ENCODE measurements at regions not wholly inside any gene's neighbourhood (a gene's known extent, or its start where the extent isn't known, plus 50 kb on each side); places are given as distances from the start of the nearest gene placed in this dataset.

DNA sequence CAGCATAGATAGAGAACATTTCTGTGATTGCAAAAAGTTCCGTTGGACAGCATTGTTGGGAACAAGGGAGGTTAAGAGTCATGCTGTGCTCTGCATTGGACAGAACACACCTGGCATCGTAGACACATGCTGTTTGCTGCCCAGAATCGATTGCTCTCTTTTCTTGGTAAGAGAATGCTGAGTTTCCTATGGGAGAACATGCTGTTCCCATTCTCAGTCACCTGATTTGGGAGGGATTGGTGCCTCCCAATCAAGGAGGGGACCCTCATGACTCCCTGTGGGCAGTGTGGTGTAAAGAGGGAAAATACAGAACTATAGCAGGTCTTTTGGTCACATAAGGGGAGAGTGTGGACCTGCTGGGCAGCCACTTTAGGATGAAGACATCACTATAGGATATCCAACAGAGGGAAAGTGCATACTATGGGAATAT lies 555.4 kb upstream of the CLINT1 start:
- H3K9me3 ChIP-seq (ENCODE audit: control insufficient read depth, insufficient read depth, low read length): no peaks in the 10 kb centered on the region
- no peaks in the 10 kb centered on the region for H3K36me3 ChIP-seq (ENCODE audit: control insufficient read depth, insufficient read depth, low read length)
- peak overlapping the region; percentile 19 for H3K27ac ChIP-seq (ENCODE audit: low read depth, low read length)
- no peaks in the 10 kb centered on the region for H3K27me3 ChIP-seq (ENCODE audit: control insufficient read depth, insufficient read depth, low read length)
- no peak for DNase-seq (ENCODE audit: low read depth in 4 of 6, low spot score in 6 of 6)
- no peak overlapping the region for H3K4me3 ChIP-seq (ENCODE audit: low read depth, low read length)
- no peaks in the 10 kb centered on the region for H3K4me1 ChIP-seq (ENCODE audit: control insufficient read depth, insufficient read depth, low read length)
- 85% methylated on average over 3 of the region's 3 CpGs for WGBS (ENCODE audit: insufficient coverage)

DNA sequence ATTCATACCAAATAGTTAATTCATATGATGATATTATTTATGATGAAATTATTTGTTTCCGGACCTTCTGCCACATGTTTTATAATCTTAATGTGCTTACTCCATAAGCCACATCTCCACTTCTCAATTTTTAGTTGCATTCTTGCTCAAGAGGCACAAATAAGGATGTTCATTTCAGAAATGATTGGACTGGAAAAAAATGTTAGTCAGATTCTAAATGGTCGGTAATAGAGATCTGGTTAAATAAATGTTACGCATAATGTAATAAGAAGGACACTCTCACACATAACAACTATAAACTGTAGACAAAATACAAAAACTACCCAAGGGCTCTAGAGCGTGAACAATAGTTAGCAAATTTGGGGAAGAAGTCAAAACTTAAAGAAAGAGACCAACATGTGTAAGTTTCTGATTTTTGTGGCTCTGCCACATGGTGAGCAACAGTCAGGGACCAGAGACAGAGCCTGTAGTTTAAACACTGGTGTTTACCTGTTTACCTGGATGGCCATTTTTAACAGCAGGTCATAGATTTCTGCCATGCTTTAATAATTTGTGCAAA lies 554.3 kb upstream of the CLINT1 start:
- Histone ChIP-seq H3K9me3 (ENCODE audit: control insufficient read depth, insufficient read depth, low read length) (no peaks in the 10 kb centered on the region), H3K27ac (ENCODE audit: low read depth, low read length) (no peak overlapping the region), H3K27me3 (ENCODE audit: control insufficient read depth, insufficient read depth, low read length) (no peaks in the 10 kb centered on the region), H3K4me3 (ENCODE audit: low read depth, low read length) (no peak overlapping the region), H3K4me1 (ENCODE audit: control insufficient read depth, insufficient read depth, low read length) (no peaks in the 10 kb centered on the region), H3K36me3 (ENCODE audit: control insufficient read depth, insufficient read depth, low read length) (no peaks in the 10 kb centered on the region)
- no peak for DNase-seq (ENCODE audit: low read depth in 4 of 6, low spot score in 6 of 6)
- WGBS (ENCODE audit: insufficient coverage): 100% methylated on average over 1 of the region's 4 CpGs

- DNase-seq (ENCODE audit: low read depth in 4 of 6, low spot score in 6 of 6): peak in 1 of 6 donors; percentile 39
- H3K4me1 ChIP-seq (ENCODE audit: control insufficient read depth, insufficient read depth, low read length): no peaks in the 10 kb centered on the region
- no peaks in the 10 kb centered on the region for H3K27me3 ChIP-seq (ENCODE audit: control insufficient read depth, insufficient read depth, low read length)
- no peak overlapping the region for H3K4me3 ChIP-seq (ENCODE audit: low read depth, low read length)
- H3K9me3 ChIP-seq (ENCODE audit: control insufficient read depth, insufficient read depth, low read length): no peaks in the 10 kb centered on the region
- H3K27ac ChIP-seq (ENCODE audit: low read depth, low read length): no peak overlapping the region
- H3K36me3 ChIP-seq (ENCODE audit: control insufficient read depth, insufficient read depth, low read length): no peaks in the 10 kb centered on the region
Measured at GRCh38 chr5:158410976-158411375, 552.0 kb upstream of the CLINT1 start.

- Histone ChIP-seq H3K4me1 (ENCODE audit: control insufficient read depth, insufficient read depth, low read length) (no peaks in the 10 kb centered on the region), H3K27ac (ENCODE audit: low read depth, low read length) (no peak overlapping the region), H3K36me3 (ENCODE audit: control insufficient read depth, insufficient read depth, low read length) (no peaks in the 10 kb centered on the region), H3K27me3 (ENCODE audit: control insufficient read depth, insufficient read depth, low read length) (no peaks in the 10 kb centered on the region), H3K4me3 (ENCODE audit: low read depth, low read length) (no peak overlapping the region), H3K9me3 (ENCODE audit: control insufficient read depth, insufficient read depth, low read length) (no peaks in the 10 kb centered on the region)
- no peak for DNase-seq (ENCODE audit: low read depth in 4 of 6, low spot score in 6 of 6)
Measured at GRCh38 chr5:158409507-158409906, 550.6 kb upstream of the CLINT1 start.

- Histone ChIP-seq H3K4me3 (ENCODE audit: low read depth, low read length) (no peak overlapping the region), H3K9me3 (ENCODE audit: control insufficient read depth, insufficient read depth, low read length) (peaks cover 2% of the 10 kb centered on the region), H3K4me1 (ENCODE audit: control insufficient read depth, insufficient read depth, low read length) (no peaks in the 10 kb centered on the region), H3K27ac (ENCODE audit: low read depth, low read length) (no peak overlapping the region), H3K36me3 (ENCODE audit: control insufficient read depth, insufficient read depth, low read length) (no peaks in the 10 kb centered on the region), H3K27me3 (ENCODE audit: control insufficient read depth, insufficient read depth, low read length) (no peaks in the 10 kb centered on the region)
- DNase-seq (ENCODE audit: low read depth in 4 of 6, low spot score in 6 of 6): peak in 1 of 6 donors; percentile 7
Measured at GRCh38 chr5:158407824-158408195, 548.9 kb upstream of the CLINT1 start.

DNA sequence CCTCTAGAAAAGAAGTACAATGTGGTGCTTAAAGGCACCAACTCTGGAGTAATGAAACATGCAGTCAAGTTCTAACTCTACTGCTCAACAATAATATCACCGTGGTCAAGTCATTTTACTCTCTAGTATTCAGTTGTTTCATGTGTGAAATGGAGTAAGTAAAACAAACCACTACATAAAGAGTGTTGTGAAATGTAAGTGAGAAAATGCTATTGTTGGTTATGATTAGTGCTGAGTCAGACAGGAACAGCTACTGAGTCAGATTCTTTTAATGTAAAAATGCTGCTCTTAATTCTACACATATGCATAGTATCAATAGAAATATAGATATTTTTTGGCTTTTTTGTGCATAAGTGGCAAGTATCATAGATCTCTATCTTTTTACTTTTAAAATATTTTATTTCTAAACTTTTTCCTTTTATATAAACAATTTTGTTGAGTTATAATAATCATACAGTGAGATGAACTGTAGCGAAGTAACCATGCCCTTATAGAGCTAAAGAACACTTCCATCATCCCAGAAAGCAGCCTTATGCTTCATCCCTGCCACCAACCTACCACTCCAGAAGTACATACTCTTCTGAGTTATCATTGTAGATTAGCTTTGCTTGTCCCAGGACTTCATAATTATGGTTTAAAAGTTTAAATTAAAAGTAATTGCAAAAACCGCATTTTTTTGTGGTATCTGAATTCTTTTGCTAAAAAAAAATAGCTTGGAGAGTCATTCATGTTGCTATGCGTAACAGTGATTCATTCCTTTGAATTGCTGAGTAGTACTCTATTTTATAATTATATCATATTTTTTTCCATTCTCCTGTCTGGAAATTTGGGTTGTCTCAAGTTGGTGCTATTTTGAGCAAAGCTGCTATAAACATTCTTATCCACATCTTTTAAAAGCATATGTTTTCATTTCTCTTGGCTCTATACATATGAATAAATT lies 548.2 kb upstream of the CLINT1 start:
- no CpG with 5 or more reads among the region's 4 CpGs for WGBS (ENCODE audit: insufficient coverage)

GRCh38 chr5:158398360-158399201 lies 539.6 kb upstream of the CLINT1 start:
- Histone ChIP-seq H3K4me3 (ENCODE audit: low read depth, low read length) (no peak overlapping the region), H3K27ac (ENCODE audit: low read depth, low read length) (no peak overlapping the region), H3K4me1 (ENCODE audit: control insufficient read depth, insufficient read depth, low read length) (no peaks in the 10 kb centered on the region), H3K36me3 (ENCODE audit: control insufficient read depth, insufficient read depth, low read length) (no peaks in the 10 kb centered on the region), H3K27me3 (ENCODE audit: control insufficient read depth, insufficient read depth, low read length) (no peaks in the 10 kb centered on the region), H3K9me3 (ENCODE audit: control insufficient read depth, insufficient read depth, low read length) (no peaks in the 10 kb centered on the region)
- no peak for DNase-seq (ENCODE audit: low read depth in 4 of 6, low spot score in 6 of 6)
- WGBS (ENCODE audit: insufficient coverage): 92% methylated on average over 4 of the region's 6 CpGs

More for the DNA sequence above, 548.2 kb upstream of the CLINT1 start:
- Histone ChIP-seq H3K4me3 (ENCODE audit: low read depth, low read length) (no peak overlapping the region), H3K27me3 (ENCODE audit: control insufficient read depth, insufficient read depth, low read length) (no peaks in the 10 kb centered on the region), H3K4me1 (ENCODE audit: control insufficient read depth, insufficient read depth, low read length) (no peaks in the 10 kb centered on the region), H3K9me3 (ENCODE audit: control insufficient read depth, insufficient read depth, low read length) (peaks cover 2% of the 10 kb centered on the region), H3K27ac (ENCODE audit: low read depth, low read length) (no peak overlapping the region), H3K36me3 (ENCODE audit: control insufficient read depth, insufficient read depth, low read length) (no peaks in the 10 kb centered on the region)
- peak in 1 of 6 donors; percentile 49 for DNase-seq (ENCODE audit: low read depth in 4 of 6, low spot score in 6 of 6)

DNA sequence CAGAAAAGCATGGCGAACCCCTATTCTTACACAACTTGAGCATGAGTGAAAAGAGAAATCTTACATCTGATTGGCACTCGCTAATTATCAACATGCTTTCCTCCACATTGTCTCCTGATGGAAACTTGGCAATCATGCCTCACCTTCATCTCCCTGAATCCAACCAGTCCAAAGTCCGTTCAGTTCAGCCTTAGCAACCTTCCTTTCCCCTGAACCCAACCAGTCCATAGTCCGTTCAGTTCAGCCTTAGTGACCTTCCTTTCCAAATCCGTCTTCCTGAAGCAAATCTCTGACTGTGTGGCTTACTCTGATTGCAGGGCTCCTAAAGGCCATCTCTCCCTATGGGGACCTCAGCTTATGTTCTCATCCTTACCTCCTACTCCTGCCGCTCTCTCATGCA lies 538.3 kb upstream of the CLINT1 start:
- Histone ChIP-seq H3K27me3 (ENCODE audit: control insufficient read depth, insufficient read depth, low read length) (no peaks in the 10 kb centered on the region), H3K4me1 (ENCODE audit: control insufficient read depth, insufficient read depth, low read length) (no peaks in the 10 kb centered on the region), H3K4me3 (ENCODE audit: low read depth, low read length) (no peak overlapping the region), H3K27ac (ENCODE audit: low read depth, low read length) (no peak overlapping the region), H3K36me3 (ENCODE audit: control insufficient read depth, insufficient read depth, low read length) (no peaks in the 10 kb centered on the region), H3K9me3 (ENCODE audit: control insufficient read depth, insufficient read depth, low read length) (no peaks in the 10 kb centered on the region)
- DNase-seq (ENCODE audit: low read depth in 4 of 6, low spot score in 6 of 6): no peak
- WGBS (ENCODE audit: insufficient coverage): 87% methylated on average over 5 of the region's 6 CpGs

GRCh38 chr5:158394102-158394501 lies 535.2 kb upstream of the CLINT1 start:
- no peak for DNase-seq (ENCODE audit: low read depth in 4 of 6, low spot score in 6 of 6)
- Histone ChIP-seq H3K4me3 (ENCODE audit: low read depth, low read length) (no peak overlapping the region), H3K27me3 (ENCODE audit: control insufficient read depth, insufficient read depth, low read length) (no peaks in the 10 kb centered on the region)

More at GRCh38 chr5:158394102-158394501, 535.2 kb upstream of the CLINT1 start:
- Histone ChIP-seq H3K36me3 (ENCODE audit: control insufficient read depth, insufficient read depth, low read length) (no peaks in the 10 kb centered on the region), H3K4me1 (ENCODE audit: control insufficient read depth, insufficient read depth, low read length) (no peaks in the 10 kb centered on the region), H3K9me3 (ENCODE audit: control insufficient read depth, insufficient read depth, low read length) (no peaks in the 10 kb centered on the region), H3K27ac (ENCODE audit: low read depth, low read length) (no peak overlapping the region)

Data from spinal cord (tissue), 9 donors.